ENCODE measurements at regions not wholly inside any gene's neighbourhood (a gene's known extent, or its start where the extent isn't known, plus 50 kb on each side); places are given as distances from the start of the nearest gene placed in this dataset.

- TF ChIP-seq, protein P1, sequence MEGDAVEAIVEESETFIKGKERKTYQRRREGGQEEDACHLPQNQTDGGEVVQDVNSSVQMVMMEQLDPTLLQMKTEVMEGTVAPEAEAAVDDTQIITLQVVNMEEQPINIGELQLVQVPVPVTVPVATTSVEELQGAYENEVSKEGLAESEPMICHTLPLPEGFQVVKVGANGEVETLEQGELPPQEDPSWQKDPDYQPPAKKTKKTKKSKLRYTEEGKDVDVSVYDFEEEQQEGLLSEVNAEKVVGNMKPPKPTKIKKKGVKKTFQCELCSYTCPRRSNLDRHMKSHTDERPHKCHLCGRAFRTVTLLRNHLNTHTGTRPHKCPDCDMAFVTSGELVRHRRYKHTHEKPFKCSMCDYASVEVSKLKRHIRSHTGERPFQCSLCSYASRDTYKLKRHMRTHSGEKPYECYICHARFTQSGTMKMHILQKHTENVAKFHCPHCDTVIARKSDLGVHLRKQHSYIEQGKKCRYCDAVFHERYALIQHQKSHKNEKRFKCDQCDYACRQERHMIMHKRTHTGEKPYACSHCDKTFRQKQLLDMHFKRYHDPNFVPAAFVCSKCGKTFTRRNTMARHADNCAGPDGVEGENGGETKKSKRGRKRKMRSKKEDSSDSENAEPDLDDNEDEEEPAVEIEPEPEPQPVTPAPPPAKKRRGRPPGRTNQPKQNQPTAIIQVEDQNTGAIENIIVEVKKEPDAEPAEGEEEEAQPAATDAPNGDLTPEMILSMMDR (IDR thresholded peaks at IDR 0.05), result no peak
- TF ChIP-seq POLR2A (IDR thresholded peaks at IDR 0.05), result no peak
These were observed 873.0 kb downstream of the OLFM4 start for GRCh38 chr13:53901593-53901992.
